Fibroblast of peridontal ligament (primary cell): ENCODE measurements at regions not wholly inside any gene's neighbourhood (a gene's known extent, or its start where the extent isn't known, plus 50 kb on each side); places are given as distances from the start of the nearest gene placed in this dataset.
"Not testable (repeated sequence)": the region's sequence is repeated elsewhere in the genome, so short reads cannot be mapped to it uniquely, and the experiment has no call there.

ENCODE experiments used
- DNase-seq: peaks from one replicate; pipeline ENCODE4 v3.0.0-alpha.2; 2010; ENCODE audit errors: extremely low read depth

GRCh38 chr2:150858382-150858781 is 370.9 kb upstream of the RND3 start:
- no peak for DNase-seq

GRCh38 chr2:150856596-150857281 is 369.3 kb upstream of the RND3 start:
- DNase-seq = no peak

GRCh38 chr2:150853263-150853662 is 365.8 kb upstream of the RND3 start:
- no peak for DNase-seq

DNA sequence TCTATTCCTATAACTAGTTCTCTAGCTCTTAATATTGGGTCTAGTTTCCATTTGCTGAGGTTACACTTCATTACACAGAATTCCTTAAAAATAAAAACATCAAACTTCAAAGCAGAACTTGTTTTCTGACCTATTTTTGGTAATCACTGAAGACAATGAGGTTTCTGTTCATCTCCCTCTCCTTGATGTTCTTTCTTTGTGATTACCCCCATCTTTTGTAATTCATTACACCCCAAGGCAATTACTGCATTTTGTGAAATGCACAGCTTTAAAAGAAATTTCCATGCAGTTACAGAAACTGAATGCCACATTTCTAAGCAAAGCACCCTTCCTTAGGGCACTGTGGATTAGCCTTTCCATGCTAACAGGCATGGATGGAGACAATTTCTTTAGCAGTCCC is 363.2 kb upstream of the RND3 start:
- DNase-seq = no peak

- no peak for DNase-seq
Observed at GRCh38 chr2:150847578-150847977, 360.1 kb upstream of the RND3 start.

- no peak for DNase-seq
Observed at GRCh38 chr2:150846691-150847090, 359.2 kb upstream of the RND3 start.

DNA sequence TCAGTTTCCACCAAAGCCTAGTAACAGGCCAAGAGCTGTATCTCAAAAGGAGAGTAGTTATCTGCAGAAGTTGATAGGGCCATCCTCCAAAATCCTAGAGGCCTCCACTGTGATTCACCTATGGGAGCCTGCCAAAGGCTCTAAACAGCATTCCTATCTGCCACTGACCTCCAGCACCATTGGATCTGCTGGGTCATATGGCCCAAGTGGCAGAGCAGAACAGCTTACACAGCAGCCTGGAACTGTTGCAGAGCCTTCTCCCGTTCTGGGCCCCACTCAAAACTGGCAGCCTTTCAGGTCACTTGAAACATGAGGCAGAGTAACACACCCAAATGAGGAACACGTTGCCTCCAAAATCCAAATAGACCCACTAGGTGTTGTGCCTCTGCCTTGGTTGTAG is 345.2 kb upstream of the RND3 start:
- peak; percentile 45 for DNase-seq

GRCh38 chr2:150824118-150824517 is 336.7 kb upstream of the RND3 start:
- DNase-seq = no peak

GRCh38 chr2:150817422-150817821 is 330.0 kb upstream of the RND3 start:
- no peak for DNase-seq

GRCh38 chr2:150812664-150813367 is 325.3 kb upstream of the RND3 start:
- no peak for DNase-seq

DNA sequence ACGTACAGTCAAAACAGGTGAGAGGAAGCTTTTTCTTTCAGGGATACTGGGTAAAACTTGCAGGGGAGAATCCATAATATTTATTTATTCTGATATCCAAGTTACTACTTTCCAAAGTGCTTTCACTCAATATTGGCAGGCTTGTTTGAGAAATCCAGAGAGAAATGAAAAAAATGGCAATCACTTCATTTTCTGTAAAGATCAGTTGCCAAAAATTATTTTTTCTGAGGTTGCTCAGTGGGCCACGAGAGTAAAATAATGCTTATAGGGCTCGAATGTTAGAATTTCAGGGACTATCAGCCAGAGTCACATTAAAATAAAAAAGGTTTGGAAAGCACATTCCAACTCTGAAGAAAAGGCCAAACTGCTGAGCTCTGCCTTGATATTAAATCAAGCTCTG is 324.6 kb upstream of the RND3 start:
- DNase-seq = no peak

DNA sequence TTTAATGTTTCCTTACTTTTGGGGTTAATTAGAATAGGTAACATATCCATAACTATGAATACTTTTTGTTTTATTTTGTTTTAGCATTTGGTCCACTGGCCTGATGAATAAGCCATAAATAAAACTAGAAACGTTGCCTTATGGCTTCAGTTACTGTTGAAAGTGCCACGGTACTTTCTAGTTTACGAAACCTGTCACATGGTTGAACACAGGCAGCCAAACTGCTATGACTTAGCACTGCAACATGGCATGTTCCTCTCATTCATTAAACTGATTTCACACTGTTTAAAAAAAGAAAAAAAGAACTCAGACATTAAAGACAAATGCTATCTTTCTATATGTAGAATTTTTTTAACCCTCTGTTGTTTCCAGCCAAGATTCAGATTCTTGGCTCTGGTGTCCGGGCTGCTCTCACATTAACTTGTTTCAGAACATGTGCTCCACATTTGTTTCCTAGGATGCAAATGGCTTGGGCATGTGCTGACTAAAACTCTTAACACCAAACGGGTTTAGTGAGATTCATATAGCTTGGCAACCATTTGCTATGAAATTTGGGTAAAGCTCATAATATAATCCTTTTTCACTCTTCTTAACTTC is 323.9 kb upstream of the RND3 start:
- peak; percentile 66 for DNase-seq

- no peak for DNase-seq
Observed at GRCh38 chr2:150809103-150809502, 321.6 kb upstream of the RND3 start.

DNA sequence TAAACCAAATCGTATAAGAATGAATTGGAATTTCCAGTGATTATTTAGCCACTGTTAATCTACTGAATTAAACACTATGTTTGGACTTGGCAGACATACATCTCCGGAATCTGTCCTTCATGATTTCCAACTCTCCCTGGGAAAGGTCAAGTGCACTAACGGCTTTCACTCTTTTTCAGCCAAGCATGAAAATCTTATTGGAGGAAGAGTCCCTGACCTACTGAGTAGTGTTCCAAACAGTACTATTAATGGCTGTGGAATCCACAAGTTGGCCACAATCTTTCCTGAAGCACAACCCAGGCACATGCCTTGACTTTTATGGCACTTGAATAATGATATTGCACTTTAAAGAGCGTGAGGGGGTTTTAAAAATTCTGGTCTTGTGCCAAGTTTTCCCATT is 318.9 kb upstream of the RND3 start:
- DNase-seq = no peak

DNA sequence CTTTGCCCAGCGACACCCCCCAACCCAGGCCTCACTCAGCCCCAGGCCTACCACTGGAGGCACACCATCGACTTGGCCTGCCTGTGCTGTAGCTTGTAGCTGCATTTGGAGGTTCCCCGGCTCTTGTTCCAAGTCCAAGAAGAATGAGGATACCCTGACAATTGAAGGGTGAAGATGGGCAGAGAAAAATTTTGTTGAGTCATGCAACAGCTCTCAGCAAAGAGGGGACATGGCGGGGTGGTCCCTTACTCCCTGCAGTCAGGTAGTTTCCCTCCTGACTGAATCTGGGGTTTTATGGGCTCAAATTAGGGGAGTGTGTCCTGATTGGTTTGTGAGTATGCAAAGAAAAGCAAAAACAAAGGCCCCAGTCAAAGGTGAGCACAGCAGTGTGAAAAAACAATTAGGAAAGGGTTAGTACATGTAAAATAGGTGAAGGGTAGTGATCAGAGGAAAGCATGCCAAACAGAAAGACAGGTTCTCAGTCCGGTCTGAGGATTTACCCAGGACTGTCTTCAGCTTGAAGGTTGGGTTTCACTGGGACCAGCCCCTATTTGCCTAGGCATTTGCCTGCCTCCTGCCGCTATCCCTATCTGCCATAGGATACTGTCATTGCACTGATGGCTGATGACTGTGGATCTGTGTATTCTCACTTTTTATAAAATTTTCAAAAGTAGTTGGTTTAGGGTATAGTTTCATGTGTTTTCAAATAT is 316.4 kb upstream of the RND3 start:
- DNase-seq = no peak

DNA sequence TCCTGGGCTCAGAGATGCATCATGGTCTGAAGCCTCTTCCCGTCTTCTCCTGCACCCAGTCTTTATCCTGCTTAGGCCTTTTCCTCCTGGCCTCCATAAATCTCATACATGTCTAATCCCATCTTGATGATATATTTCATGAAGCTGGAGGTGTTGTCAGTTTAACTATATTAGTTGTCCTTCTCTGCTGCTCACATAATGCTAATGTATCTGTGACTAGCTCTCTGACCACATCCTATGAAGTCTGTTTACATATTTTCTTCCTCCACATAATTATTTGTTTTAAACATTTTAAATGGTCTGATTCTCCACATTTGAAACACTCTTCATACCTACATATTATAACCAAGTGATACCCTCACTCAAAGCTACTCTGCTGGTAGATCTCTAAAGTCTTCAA is 315.2 kb upstream of the RND3 start:
- no peak for DNase-seq

DNA sequence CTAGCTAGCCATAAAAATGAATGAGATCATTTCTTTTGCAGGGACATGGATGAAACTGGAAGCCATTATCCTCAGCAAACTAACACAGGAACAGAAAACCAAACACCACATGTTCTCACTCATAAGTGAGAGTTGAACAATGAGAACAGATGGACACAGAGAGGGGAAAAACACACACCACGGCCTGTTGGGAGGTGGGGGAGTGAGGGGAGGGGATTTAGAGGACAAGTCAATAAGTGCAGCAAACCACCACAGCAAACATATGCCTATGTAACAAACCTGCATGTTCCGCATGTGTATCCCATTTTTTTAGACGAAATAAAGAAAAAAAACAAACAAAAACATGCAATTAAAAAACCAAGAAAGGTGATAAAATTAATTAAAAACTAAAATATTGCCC is 308.8 kb upstream of the RND3 start:
- not testable (repeated sequence) for DNase-seq

- DNase-seq = no peak
Observed at GRCh38 chr2:150792780-150793300, 305.4 kb upstream of the RND3 start.

- DNase-seq = no peak
Observed at GRCh38 chr2:150791567-150791966, 304.1 kb upstream of the RND3 start.

GRCh38 chr2:150789376-150789905 is 302.0 kb upstream of the RND3 start:
- DNase-seq = no peak

DNA sequence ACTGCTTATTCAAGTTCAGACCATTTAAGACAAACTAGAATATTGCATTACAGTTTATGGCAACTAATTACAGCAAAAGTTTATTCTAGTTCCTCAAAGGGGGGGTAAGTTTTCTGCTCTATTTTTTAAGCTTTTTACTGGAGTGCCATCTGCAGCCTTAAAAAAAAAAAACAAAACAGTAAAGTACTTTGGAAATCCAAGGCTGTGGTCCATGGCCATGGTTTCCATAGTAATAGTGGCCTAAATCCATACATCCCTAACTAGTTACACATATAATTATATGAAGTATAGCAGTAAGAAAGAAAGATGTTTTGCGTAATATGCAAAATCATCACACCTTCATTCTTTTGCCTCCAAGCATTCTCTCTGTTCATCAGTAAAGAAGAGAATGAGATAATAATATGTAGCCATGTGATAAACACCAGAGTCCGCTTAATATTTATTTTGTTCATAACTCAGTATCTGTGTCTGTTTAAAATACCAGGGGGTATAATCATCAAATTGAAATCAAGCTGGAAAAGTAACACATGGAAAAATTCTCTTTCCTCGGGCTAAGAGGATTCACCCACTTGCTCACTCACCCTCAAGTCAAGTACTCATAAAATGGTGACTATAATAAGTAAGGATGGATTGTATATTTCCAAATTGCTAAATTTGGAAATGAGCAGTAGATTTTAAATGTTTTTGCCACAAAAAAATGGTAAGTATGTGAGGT is 301.1 kb upstream of the RND3 start:
- DNase-seq = peak; percentile 34
